Fibroblast of lung (primary cell): ENCODE measurements at regions not wholly inside any gene's neighbourhood (a gene's known extent, or its start where the extent isn't known, plus 50 kb on each side); places are given as distances from the start of the nearest gene placed in this dataset.

Source experiments
- DNase-seq, 2 donors: peaks; one replicate each; pipeline versions ENCODE4 v3.0.0 to v3.0.0-alpha.2; 2010; ENCODE audit warnings: low read depth in 2 of 2
- H2AFZ ChIP-seq: 2 replicates; pipeline ENCODE4 v1.5.1; 2012; ENCODE audit warnings: low read length, control low read depth, inconsistent platforms
- H3K27ac ChIP-seq: 2 replicates; pipeline ENCODE4 v1.5.1; 2011; ENCODE audit warnings: low read length, control low read depth; ENCODE audit not compliant: insufficient read depth
- H3K27me3 ChIP-seq: 2 replicates; pipeline ENCODE4 v1.5.1; 2011; ENCODE audit warnings: mild to moderate bottlenecking, low read length; ENCODE audit not compliant: control insufficient read depth, insufficient read depth
- H3K36me3 ChIP-seq: 2 replicates; pipeline ENCODE4 v1.5.1; 2011; ENCODE audit warnings: low read length; ENCODE audit not compliant: control insufficient read depth, insufficient read depth
- H3K4me1 ChIP-seq: 2 replicates; pipeline ENCODE4 v1.5.1; 2011; ENCODE audit warnings: low read length; ENCODE audit not compliant: control insufficient read depth, insufficient read depth; ENCODE audit errors: extremely low read depth
- H3K4me2 ChIP-seq: 2 replicates; pipeline ENCODE4 v1.5.1; 2011; ENCODE audit warnings: low read length, control low read depth; ENCODE audit not compliant: insufficient read depth; ENCODE audit errors: extremely low read depth
- H3K4me3 ChIP-seq, 4 experiments: fragments of 200-600 bp in 1 of 4; sonication (generic) in 1 of 4; replicated peaks in 1 of 4; 2 replicates each; pipeline ENCODE4 v1.5.1; 2011 to 2016; ENCODE audit warnings: low read length in 4 of 4, low read depth in 3 of 4, mild to moderate bottlenecking in 3 of 4, control low read depth in 2 of 4, inconsistent platforms in 1 of 4, mixed read lengths in 1 of 4; ENCODE audit not compliant: insufficient read depth in 1 of 4; ENCODE audit errors: control extremely low read depth in 1 of 4
- H3K79me2 ChIP-seq: 2 replicates; pipeline ENCODE4 v1.5.1; 2012; ENCODE audit warnings: mild to moderate bottlenecking, low read length, inconsistent platforms; ENCODE audit not compliant: control insufficient read depth, insufficient read depth
- H3K9ac ChIP-seq: 2 replicates; pipeline ENCODE4 v1.5.1; 2011; ENCODE audit warnings: mild to moderate bottlenecking, low read length, control low read depth; ENCODE audit not compliant: insufficient read depth
- H3K9me3 ChIP-seq: 2 replicates; pipeline ENCODE4 v1.5.1; 2012; ENCODE audit warnings: low read depth, low read length; ENCODE audit not compliant: control insufficient read depth, insufficient read depth
- H4K20me1 ChIP-seq: 2 replicates; pipeline ENCODE4 v1.5.1; 2011; ENCODE audit warnings: low read length; ENCODE audit not compliant: control insufficient read depth, insufficient read depth; ENCODE audit errors: extremely low read depth
- CTCF ChIP-seq, 2 donors: IDR thresholded peaks in 1 of 2; conservative IDR thresholded peaks in 1 of 2; 1 replicate in 1 of 2; 2 replicates in 1 of 2; pipeline ENCODE4 v1.5.1; 2011 to 2012; ENCODE audit warnings: low read length in 2 of 2, control low read depth in 1 of 2, inconsistent platforms in 1 of 2, low read depth in 1 of 2, mild to moderate bottlenecking in 1 of 2
- EZH2 ChIP-seq: IDR thresholded peaks from 2 replicates; pipeline ENCODE4 v1.5.1; 2012; ENCODE audit warnings: low read length, control low read depth, mild to moderate bottlenecking; ENCODE audit errors: missing control alignments

GRCh38 chr5:152942633-152943336 lies 537.7 kb upstream of the NMUR2 start:
- H3K27me3 ChIP-seq = no peaks in the 10 kb centered on the region
- no peak for DNase-seq
- H3K9ac ChIP-seq = no peak overlapping the region
- H4K20me1 ChIP-seq = no peaks in the 10 kb centered on the region
- H3K9me3 ChIP-seq = no peaks in the 10 kb centered on the region
- H3K79me2 ChIP-seq = no peaks in the 10 kb centered on the region
- H3K4me2 ChIP-seq = no peak overlapping the region
- H3K4me1 ChIP-seq = no peaks in the 10 kb centered on the region
- TF ChIP-seq EZH2 = no peak
- no peak for TF ChIP-seq CTCF (conservative IDR thresholded peaks at IDR 0.05 in 1 of 2, IDR thresholded peaks at IDR 0.05 in 1 of 2; ENCODE audit: low read depth in 1 of 2, low read length in 2 of 2)
- no peak overlapping the region for H3K4me3 ChIP-seq
- no peak overlapping the region for H2AFZ ChIP-seq
- H3K36me3 ChIP-seq = no peaks in the 10 kb centered on the region
- H3K27ac ChIP-seq = no peak overlapping the region

- Histone ChIP-seq H4K20me1 (no peaks in the 10 kb centered on the region), H2AFZ (no peak overlapping the region), H3K36me3 (no peaks in the 10 kb centered on the region), H3K9me3 (no peaks in the 10 kb centered on the region), H3K4me1 (no peaks in the 10 kb centered on the region), H3K9ac (no peak overlapping the region), H3K79me2 (no peaks in the 10 kb centered on the region), H3K4me2 (no peak overlapping the region), H3K27me3 (no peaks in the 10 kb centered on the region), H3K4me3 (no peak overlapping the region), H3K27ac (no peak overlapping the region)
- no peak for DNase-seq
- no peak for TF ChIP-seq CTCF (conservative IDR thresholded peaks at IDR 0.05 in 1 of 2, IDR thresholded peaks at IDR 0.05 in 1 of 2; ENCODE audit: low read depth in 1 of 2, low read length in 2 of 2)
- no peak for TF ChIP-seq EZH2
These were observed 536.5 kb upstream of the GRIA1 start for GRCh38 chr5:152953788-152954483.

- Histone ChIP-seq H3K4me1 (no peaks in the 10 kb centered on the region), H3K4me2 (no peak overlapping the region), H3K79me2 (no peaks in the 10 kb centered on the region), H3K4me3 (no peak overlapping the region), H3K27ac (no peak overlapping the region), H4K20me1 (no peaks in the 10 kb centered on the region), H3K36me3 (no peaks in the 10 kb centered on the region), H3K9me3 (no peaks in the 10 kb centered on the region), H3K9ac (no peak overlapping the region), H3K27me3 (no peaks in the 10 kb centered on the region), H2AFZ (no peak overlapping the region)
- no peak for TF ChIP-seq EZH2
- TF ChIP-seq CTCF (conservative IDR thresholded peaks at IDR 0.05 in 1 of 2, IDR thresholded peaks at IDR 0.05 in 1 of 2; ENCODE audit: low read depth in 1 of 2, low read length in 2 of 2) = no peak
- DNase-seq = no peak
These were observed 533.4 kb upstream of the GRIA1 start for GRCh38 chr5:152956943-152957613.
